GM12878 (cell line): ENCODE measurements at regions not wholly inside any gene's neighbourhood (a gene's known extent, or its start where the extent isn't known, plus 50 kb on each side); places are given as distances from the start of the nearest gene placed in this dataset.

Experiments
- RAD21 ChIP-seq: IDR thresholded peaks from 2 replicates; pipeline ENCODE4 v1.6.1; 2011; ENCODE audit warnings: mild to moderate bottlenecking, low read depth, low read length, moderate library complexity; ENCODE audit not compliant: insufficient read depth
- TF ChIP-seq, protein P1 (sequence below), 3 experiments: IDR thresholded peaks in 2 of 3; conservative IDR thresholded peaks in 1 of 3; 2 replicates each; pipeline ENCODE4 v1.5.1; 2011; ENCODE audit warnings: low read depth in 3 of 3, low read length in 3 of 3, mild to moderate bottlenecking in 3 of 3, control low read depth in 2 of 3, moderate library complexity in 2 of 3, inconsistent platforms in 1 of 3, mixed read lengths in 1 of 3; ENCODE audit not compliant: control insufficient read depth in 2 of 3, insufficient read depth in 1 of 3; ENCODE audit errors: extremely low read depth in 1 of 3

DNA sequence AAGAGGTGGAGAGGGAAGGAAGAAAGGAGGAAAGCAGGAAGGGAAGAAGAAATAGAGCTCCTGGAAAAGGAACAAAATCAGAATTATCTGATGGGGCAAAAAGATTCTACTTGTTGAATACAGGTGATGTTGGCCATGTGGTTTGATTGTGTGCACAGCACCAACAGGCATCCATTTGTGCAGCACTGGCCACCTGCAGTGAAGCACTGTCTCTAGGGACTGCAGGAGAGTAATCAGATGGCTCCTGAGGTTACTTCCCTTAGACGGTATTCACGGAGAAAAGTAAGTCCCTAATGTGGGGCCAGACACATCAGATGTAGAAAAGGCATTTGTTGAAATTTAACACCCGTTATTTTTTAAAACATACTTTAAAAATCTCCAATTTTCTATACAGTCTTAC lies 135.3 kb upstream of the VIPR2 start:
- TF ChIP-seq RAD21: no peak
- TF ChIP-seq, protein P1, sequence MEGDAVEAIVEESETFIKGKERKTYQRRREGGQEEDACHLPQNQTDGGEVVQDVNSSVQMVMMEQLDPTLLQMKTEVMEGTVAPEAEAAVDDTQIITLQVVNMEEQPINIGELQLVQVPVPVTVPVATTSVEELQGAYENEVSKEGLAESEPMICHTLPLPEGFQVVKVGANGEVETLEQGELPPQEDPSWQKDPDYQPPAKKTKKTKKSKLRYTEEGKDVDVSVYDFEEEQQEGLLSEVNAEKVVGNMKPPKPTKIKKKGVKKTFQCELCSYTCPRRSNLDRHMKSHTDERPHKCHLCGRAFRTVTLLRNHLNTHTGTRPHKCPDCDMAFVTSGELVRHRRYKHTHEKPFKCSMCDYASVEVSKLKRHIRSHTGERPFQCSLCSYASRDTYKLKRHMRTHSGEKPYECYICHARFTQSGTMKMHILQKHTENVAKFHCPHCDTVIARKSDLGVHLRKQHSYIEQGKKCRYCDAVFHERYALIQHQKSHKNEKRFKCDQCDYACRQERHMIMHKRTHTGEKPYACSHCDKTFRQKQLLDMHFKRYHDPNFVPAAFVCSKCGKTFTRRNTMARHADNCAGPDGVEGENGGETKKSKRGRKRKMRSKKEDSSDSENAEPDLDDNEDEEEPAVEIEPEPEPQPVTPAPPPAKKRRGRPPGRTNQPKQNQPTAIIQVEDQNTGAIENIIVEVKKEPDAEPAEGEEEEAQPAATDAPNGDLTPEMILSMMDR (IDR thresholded peaks at IDR 0.05 in 2 of 3, conservative IDR thresholded peaks at IDR 0.05 in 1 of 3; ENCODE audit: control insufficient read depth in 2 of 3, extremely low read depth in 1 of 3, insufficient read depth in 1 of 3, low read depth in 3 of 3, low read length in 3 of 3): no peak
